Neural cell (in vitro differentiated cells): ENCODE measurements at regions not wholly inside any gene's neighbourhood (a gene's known extent, or its start where the extent isn't known, plus 50 kb on each side); places are given as distances from the start of the nearest gene placed in this dataset.

Experiments used
- H2AFZ ChIP-seq: fragments of 200-600, 300-800 bp; sonication (generic), shearing (Covaris generic); 2 replicates; pipeline ENCODE4 v1.6.0; 2014; ENCODE audit warnings: low read depth, mild to moderate bottlenecking, antibody characterized with exemption, low read length, moderate library complexity
- H3F3A ChIP-seq: fragments of 200-600 bp; shearing (Covaris generic); 2 replicates; pipeline ENCODE4 v1.6.1; 2016; ENCODE audit warnings: mild to moderate bottlenecking, moderate library complexity, mixed read lengths, antibody characterized with exemption, low read length; ENCODE audit not compliant: insufficient read depth, poor library complexity, severe bottlenecking
- H3K27ac ChIP-seq: fragments of 200-600, 300-800 bp; sonication (generic), shearing (Covaris generic); 2 replicates; pipeline ENCODE4 v1.5.1; 2014; ENCODE audit warnings: mild to moderate bottlenecking, low read length, moderate library complexity
- H3K27me3 ChIP-seq: fragments of 300-800, 200-600 bp; sonication (generic), shearing (Covaris generic); 2 replicates; pipeline ENCODE4 v1.6.0; 2014; ENCODE audit warnings: mild to moderate bottlenecking, low read depth, low read length, moderate library complexity; ENCODE audit not compliant: insufficient read depth
- H3K36me3 ChIP-seq: fragments of 300-800, 200-600 bp; sonication (generic), shearing (Covaris generic); 2 replicates; pipeline ENCODE4 v1.5.1; 2014; ENCODE audit warnings: mild to moderate bottlenecking, antibody characterized with exemption, low read length, moderate library complexity; ENCODE audit not compliant: insufficient read depth
- H3K4me2 ChIP-seq: fragments of 300-800, 200-600 bp; sonication (generic), shearing (Covaris generic); 2 replicates; pipeline ENCODE4 v1.6.0; 2014; ENCODE audit warnings: mild to moderate bottlenecking, low read length
- H3K4me3 ChIP-seq: fragments of 300-800, 200-600 bp; sonication (generic), shearing (Covaris generic); 2 replicates; pipeline ENCODE4 v1.5.1; 2014; ENCODE audit warnings: mild to moderate bottlenecking, low read length, moderate library complexity
- H3K79me2 ChIP-seq: fragments of 200-600 bp; shearing (Covaris generic); replicated peaks from 2 replicates; pipeline ENCODE4 v1.6.0; 2014; ENCODE audit warnings: mild to moderate bottlenecking, low read length, moderate library complexity; ENCODE audit not compliant: insufficient read depth
- H3K9ac ChIP-seq: fragments of 300-800, 200-600 bp; sonication (generic), shearing (Covaris generic); 2 replicates; pipeline ENCODE4 v1.6.1; 2016; ENCODE audit warnings: mild to moderate bottlenecking, low read length, mixed read lengths
- H3K9me2 ChIP-seq: fragments of 200-600 bp; shearing (Covaris generic); 2 replicates; pipeline ENCODE4 v1.6.1; 2016; ENCODE audit warnings: mild to moderate bottlenecking, low read length, mixed read lengths; ENCODE audit not compliant: insufficient read depth
- H3K9me3 ChIP-seq: fragments of 200-600, 300-800 bp; sonication (generic), shearing (Covaris generic); 2 replicates; pipeline ENCODE4 v1.6.1; 2016; ENCODE audit warnings: mild to moderate bottlenecking, mixed run types, low read length, moderate library complexity, mixed read lengths
- H4K20me1 ChIP-seq: fragments of 200-600 bp; shearing (Covaris generic); 2 replicates; pipeline ENCODE4 v1.6.1; 2016; ENCODE audit warnings: mild to moderate bottlenecking, mixed run types; ENCODE audit not compliant: insufficient read depth
- EP300 ChIP-seq: fragments of 450-650 bp; conservative IDR thresholded peaks from 2 replicates; pipeline ENCODE4 v1.6.1; 2014; ENCODE audit warnings: antibody characterized with exemption, mild to moderate bottlenecking, moderate library complexity; ENCODE audit not compliant: poor library complexity, severe bottlenecking
- EZH2 ChIP-seq: fragments of 200-600, 300-800 bp; shearing (Covaris generic), sonication (generic); IDR thresholded peaks from 2 replicates; pipeline ENCODE4 v1.6.1; 2014; ENCODE audit warnings: antibody characterized with exemption, low read length, borderline replicate concordance, mild to moderate bottlenecking; ENCODE audit not compliant: insufficient read depth, poor library complexity, severe bottlenecking
- MXI1 ChIP-seq: fragments of 450-650 bp; conservative IDR thresholded peaks from 2 replicates; pipeline ENCODE4 v1.6.1; 2014; ENCODE audit warnings: antibody characterized with exemption, mild to moderate bottlenecking; ENCODE audit not compliant: poor library complexity, severe bottlenecking
- POLR2AphosphoS5 ChIP-seq: IDR thresholded peaks from 2 replicates; pipeline ENCODE4 v1.6.1; 2012
- RAD21 ChIP-seq: fragments of 450-650 bp; conservative IDR thresholded peaks from 2 replicates; pipeline ENCODE4 v1.6.1; 2014; ENCODE audit warnings: antibody characterized with exemption, mild to moderate bottlenecking, moderate library complexity
- SMC3 ChIP-seq: fragments of 450-650 bp; conservative IDR thresholded peaks from 2 replicates; pipeline ENCODE4 v1.6.1; 2014; ENCODE audit warnings: antibody characterized with exemption, mild to moderate bottlenecking, moderate library complexity; ENCODE audit not compliant: poor library complexity
- TAF1 ChIP-seq: IDR thresholded peaks from 2 replicates; pipeline ENCODE4 v1.6.1; 2012; ENCODE audit warnings: low read depth
- TF ChIP-seq, protein P1 (sequence below): IDR thresholded peaks from 2 replicates; pipeline ENCODE4 v1.6.1; 2012; ENCODE audit warnings: borderline replicate concordance
- TF ChIP-seq, protein P2 (sequence below): fragments of 450-650 bp; IDR thresholded peaks from 2 replicates; pipeline ENCODE4 v1.5.1; 2014; ENCODE audit warnings: antibody characterized with exemption, mild to moderate bottlenecking, moderate library complexity; ENCODE audit not compliant: poor library complexity, severe bottlenecking

DNA sequence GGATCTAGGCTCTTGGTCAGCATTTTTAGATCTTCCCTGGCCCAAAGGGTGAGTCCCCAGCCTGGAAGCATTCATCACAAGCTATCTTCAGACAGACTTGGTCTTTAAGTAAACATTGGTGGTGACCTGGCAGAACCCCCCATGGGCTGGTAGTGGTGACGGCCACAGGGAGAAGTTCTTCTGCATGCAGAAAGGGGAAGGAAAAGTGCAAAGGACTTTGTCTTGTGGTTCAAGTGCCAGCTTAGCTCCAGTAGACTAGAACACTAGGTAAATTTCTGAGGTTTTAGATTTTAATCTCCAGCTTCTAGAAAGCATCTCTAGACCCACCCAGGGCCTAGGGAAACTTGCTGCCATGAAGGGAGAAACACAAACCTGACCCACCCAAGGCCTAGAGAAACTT is 584.0 kb downstream of the CHSY3 start:
- Histone ChIP-seq H3K36me3 (no peaks in the 10 kb centered on the region), H3K9me2 (no peaks in the 10 kb centered on the region), H2AFZ (no peak overlapping the region), H3K4me2 (no peak overlapping the region), H3F3A (no peaks in the 10 kb centered on the region), H3K9me3 (no peaks in the 10 kb centered on the region), H3K27me3 (no peaks in the 10 kb centered on the region), H3K4me3 (no peak overlapping the region), H3K79me2 (no peaks in the 10 kb centered on the region), H4K20me1 (no peaks in the 10 kb centered on the region), H3K27ac (no peak overlapping the region), H3K9ac (no peak overlapping the region)
- TF ChIP-seq TAF1 (no peak), EP300 (no peak), SMC3 (no peak), EZH2 (no peak), MXI1 (no peak), RAD21 (no peak), POLR2AphosphoS5 (no peak)
- TF ChIP-seq, protein P1, sequence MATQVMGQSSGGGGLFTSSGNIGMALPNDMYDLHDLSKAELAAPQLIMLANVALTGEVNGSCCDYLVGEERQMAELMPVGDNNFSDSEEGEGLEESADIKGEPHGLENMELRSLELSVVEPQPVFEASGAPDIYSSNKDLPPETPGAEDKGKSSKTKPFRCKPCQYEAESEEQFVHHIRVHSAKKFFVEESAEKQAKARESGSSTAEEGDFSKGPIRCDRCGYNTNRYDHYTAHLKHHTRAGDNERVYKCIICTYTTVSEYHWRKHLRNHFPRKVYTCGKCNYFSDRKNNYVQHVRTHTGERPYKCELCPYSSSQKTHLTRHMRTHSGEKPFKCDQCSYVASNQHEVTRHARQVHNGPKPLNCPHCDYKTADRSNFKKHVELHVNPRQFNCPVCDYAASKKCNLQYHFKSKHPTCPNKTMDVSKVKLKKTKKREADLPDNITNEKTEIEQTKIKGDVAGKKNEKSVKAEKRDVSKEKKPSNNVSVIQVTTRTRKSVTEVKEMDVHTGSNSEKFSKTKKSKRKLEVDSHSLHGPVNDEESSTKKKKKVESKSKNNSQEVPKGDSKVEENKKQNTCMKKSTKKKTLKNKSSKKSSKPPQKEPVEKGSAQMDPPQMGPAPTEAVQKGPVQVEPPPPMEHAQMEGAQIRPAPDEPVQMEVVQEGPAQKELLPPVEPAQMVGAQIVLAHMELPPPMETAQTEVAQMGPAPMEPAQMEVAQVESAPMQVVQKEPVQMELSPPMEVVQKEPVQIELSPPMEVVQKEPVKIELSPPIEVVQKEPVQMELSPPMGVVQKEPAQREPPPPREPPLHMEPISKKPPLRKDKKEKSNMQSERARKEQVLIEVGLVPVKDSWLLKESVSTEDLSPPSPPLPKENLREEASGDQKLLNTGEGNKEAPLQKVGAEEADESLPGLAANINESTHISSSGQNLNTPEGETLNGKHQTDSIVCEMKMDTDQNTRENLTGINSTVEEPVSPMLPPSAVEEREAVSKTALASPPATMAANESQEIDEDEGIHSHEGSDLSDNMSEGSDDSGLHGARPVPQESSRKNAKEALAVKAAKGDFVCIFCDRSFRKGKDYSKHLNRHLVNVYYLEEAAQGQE: no peak
- TF ChIP-seq, protein P2, sequence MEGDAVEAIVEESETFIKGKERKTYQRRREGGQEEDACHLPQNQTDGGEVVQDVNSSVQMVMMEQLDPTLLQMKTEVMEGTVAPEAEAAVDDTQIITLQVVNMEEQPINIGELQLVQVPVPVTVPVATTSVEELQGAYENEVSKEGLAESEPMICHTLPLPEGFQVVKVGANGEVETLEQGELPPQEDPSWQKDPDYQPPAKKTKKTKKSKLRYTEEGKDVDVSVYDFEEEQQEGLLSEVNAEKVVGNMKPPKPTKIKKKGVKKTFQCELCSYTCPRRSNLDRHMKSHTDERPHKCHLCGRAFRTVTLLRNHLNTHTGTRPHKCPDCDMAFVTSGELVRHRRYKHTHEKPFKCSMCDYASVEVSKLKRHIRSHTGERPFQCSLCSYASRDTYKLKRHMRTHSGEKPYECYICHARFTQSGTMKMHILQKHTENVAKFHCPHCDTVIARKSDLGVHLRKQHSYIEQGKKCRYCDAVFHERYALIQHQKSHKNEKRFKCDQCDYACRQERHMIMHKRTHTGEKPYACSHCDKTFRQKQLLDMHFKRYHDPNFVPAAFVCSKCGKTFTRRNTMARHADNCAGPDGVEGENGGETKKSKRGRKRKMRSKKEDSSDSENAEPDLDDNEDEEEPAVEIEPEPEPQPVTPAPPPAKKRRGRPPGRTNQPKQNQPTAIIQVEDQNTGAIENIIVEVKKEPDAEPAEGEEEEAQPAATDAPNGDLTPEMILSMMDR: no peak

DNA sequence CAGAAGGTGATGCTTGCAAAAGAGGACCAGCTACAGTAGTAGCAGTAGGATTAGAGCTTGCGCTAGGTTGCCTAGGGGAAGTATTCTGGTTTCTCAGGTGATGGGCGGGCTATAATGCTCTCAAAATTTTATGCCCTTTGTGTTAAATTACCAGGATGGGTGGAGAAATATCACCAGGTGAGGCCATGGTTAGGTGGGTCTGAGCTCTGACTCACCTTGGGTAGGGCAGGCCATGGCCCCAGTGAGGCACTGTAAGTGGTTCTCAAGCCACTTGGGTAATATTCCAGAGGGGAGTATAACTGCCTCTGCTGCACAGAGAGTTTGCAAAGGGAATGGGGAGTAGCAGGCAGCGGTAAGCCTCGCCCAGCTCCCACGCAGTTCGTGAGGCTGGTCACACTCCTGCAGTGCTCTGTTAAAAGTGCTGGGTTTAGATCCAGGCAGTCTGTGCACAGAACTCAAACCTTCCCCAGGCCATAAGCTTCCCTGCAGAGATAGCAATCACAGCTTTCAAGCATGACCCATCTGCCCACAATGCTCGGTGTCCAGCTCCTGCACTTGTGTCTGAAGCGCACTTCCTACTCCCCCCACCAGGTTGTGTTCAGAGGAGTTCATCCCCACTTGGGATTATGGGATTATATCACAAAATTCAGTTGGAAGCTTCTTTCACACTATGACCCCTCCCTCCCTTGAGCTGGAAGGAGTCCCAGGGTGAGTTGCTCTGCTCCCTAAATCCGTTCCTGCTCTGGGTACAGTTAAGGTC is 575.0 kb downstream of the CHSY3 start:
- Histone ChIP-seq H3K9me2 (no peaks in the 10 kb centered on the region), H3F3A (no peaks in the 10 kb centered on the region), H3K27me3 (no peaks in the 10 kb centered on the region), H3K79me2 (no peaks in the 10 kb centered on the region), H3K27ac (no peak overlapping the region), H3K4me3 (no peak overlapping the region), H3K36me3 (no peaks in the 10 kb centered on the region), H4K20me1 (no peaks in the 10 kb centered on the region), H3K9me3 (no peaks in the 10 kb centered on the region), H2AFZ (no peak overlapping the region), H3K9ac (no peak overlapping the region), H3K4me2 (no peak overlapping the region)
- TF ChIP-seq POLR2AphosphoS5 (no peak), RAD21 (no peak), TAF1 (no peak), EZH2 (no peak), SMC3 (no peak)
- TF ChIP-seq, protein P1: no peak
- TF ChIP-seq, protein P2: no peak
